ENCODE measurements at regions not wholly inside any gene's neighbourhood (a gene's known extent, or its start where the extent isn't known, plus 50 kb on each side); places are given as distances from the start of the nearest gene placed in this dataset.
"Not testable (repeated sequence)": the region's sequence is repeated elsewhere in the genome, so short reads cannot be mapped to it uniquely, and the experiment has no call there.

GRCh38 chr6:15770347-15771143 is 107.7 kb upstream of the DTNBP1 start:
- peak; percentile 42 for DNase-seq (ENCODE audit: low read depth)

- DNase-seq (ENCODE audit: low read depth), result peak; percentile 43
Observed at GRCh38 chr6:15769511-15770018, 106.7 kb upstream of the DTNBP1 start.

- no peak for DNase-seq (ENCODE audit: low read depth)
Observed at GRCh38 chr6:15768999-15769398, 106.2 kb upstream of the DTNBP1 start.

GRCh38 chr6:15763837-15764236 is 101.0 kb upstream of the DTNBP1 start:
- DNase-seq (ENCODE audit: low read depth), result peak; percentile 68

- DNase-seq (ENCODE audit: low read depth), result no peak
Observed at GRCh38 chr6:15763364-15763763, 100.5 kb upstream of the DTNBP1 start.

GRCh38 chr6:15761045-15761502 is 98.2 kb upstream of the DTNBP1 start:
- DNase-seq (ENCODE audit: low read depth), result no peak

- no peak for DNase-seq (ENCODE audit: low read depth)
Observed at GRCh38 chr6:15758631-15759215, 95.9 kb upstream of the DTNBP1 start.

GRCh38 chr6:15755526-15755925 is 92.7 kb upstream of the DTNBP1 start:
- DNase-seq (ENCODE audit: low read depth), result no peak

GRCh38 chr6:15754706-15755079 is 91.9 kb upstream of the DTNBP1 start:
- DNase-seq (ENCODE audit: low read depth), result no peak

- peak; percentile 68 for DNase-seq (ENCODE audit: low read depth)
Observed at GRCh38 chr6:15754035-15754705, 91.3 kb upstream of the DTNBP1 start.

GRCh38 chr6:15752820-15753219 is 90.0 kb upstream of the DTNBP1 start:
- peak; percentile 43 for DNase-seq (ENCODE audit: low read depth)

GRCh38 chr6:15751721-15752350 is 89.0 kb upstream of the DTNBP1 start:
- DNase-seq (ENCODE audit: low read depth), result peak; percentile 8

- DNase-seq (ENCODE audit: low read depth), result no peak
Observed at GRCh38 chr6:15748341-15748740, 85.5 kb upstream of the DTNBP1 start.

- DNase-seq (ENCODE audit: low read depth), result no peak
Observed at GRCh38 chr6:15747354-15747883, 84.6 kb upstream of the DTNBP1 start.

GRCh38 chr6:15745781-15746180 is 83.0 kb upstream of the DTNBP1 start:
- no peak for DNase-seq (ENCODE audit: low read depth)

- DNase-seq (ENCODE audit: low read depth), result no peak
Observed at GRCh38 chr6:15744818-15745402, 82.1 kb upstream of the DTNBP1 start.

GRCh38 chr6:15742013-15742412 is 79.2 kb upstream of the DTNBP1 start:
- not testable (repeated sequence) for DNase-seq (ENCODE audit: low read depth)

GRCh38 chr6:15741405-15741804 is 78.6 kb upstream of the DTNBP1 start:
- no peak for DNase-seq (ENCODE audit: low read depth)

- DNase-seq (ENCODE audit: low read depth), result no peak
Observed at GRCh38 chr6:15739867-15740266, 77.0 kb upstream of the DTNBP1 start.

- no peak for DNase-seq (ENCODE audit: low read depth)
Observed at GRCh38 chr6:15739353-15739752, 76.5 kb upstream of the DTNBP1 start.

- not testable (repeated sequence) for DNase-seq (ENCODE audit: low read depth)
Observed at GRCh38 chr6:15738195-15738594, 75.4 kb upstream of the DTNBP1 start.

- DNase-seq (ENCODE audit: low read depth), result no peak
Observed at GRCh38 chr6:15736297-15736696, 73.5 kb upstream of the DTNBP1 start.
